ENCODE measurements at regions not wholly inside any gene's neighbourhood (a gene's known extent, or its start where the extent isn't known, plus 50 kb on each side); places are given as distances from the start of the nearest gene placed in this dataset.

DNA sequence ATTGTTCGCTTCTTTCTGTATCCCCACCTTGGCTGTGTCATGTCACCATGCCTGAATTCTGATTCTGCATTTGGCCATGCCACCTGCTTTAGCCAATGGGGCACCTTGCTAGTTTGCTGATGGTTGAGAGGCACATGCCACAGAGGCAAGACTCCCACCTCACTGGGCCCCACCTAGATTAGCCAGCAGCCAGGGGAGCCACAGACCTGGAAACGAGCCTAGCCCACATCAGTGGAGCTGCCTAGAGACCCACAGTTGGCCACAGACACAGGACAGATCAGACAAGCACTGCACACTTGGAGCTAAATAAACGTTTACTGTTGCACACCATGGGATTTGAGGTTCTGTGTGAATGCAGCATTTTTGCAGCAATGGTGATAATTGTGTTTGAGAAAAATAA is 252.1 kb downstream of the LURAP1L start:
- Histone ChIP-seq H3K27ac (ENCODE audit: low read length in 2 of 2) (no peak overlapping the region), H3K4me2 (replicated peaks; ENCODE audit: low read depth, low read length, poor library complexity, severe bottlenecking) (no peak overlapping the region), H3K9me3 (ENCODE audit: control extremely low read depth in 1 of 3, control insufficient read depth in 2 of 3, insufficient read depth in 1 of 3, low read length in 2 of 3) (peaks cover 0 to 3% (median 0%) of the 10 kb centered on the region in 3 donors), H3K36me3 (replicated peaks in 1 of 2; ENCODE audit: control extremely low read depth in 1 of 2, control insufficient read depth in 1 of 2, extremely low read depth in 1 of 2, insufficient read depth in 2 of 2, low read length in 1 of 2) (no peaks in the 10 kb centered on the region), H3K79me2 (ENCODE audit: control insufficient read depth, insufficient read depth, low read length) (no peaks in the 10 kb centered on the region), H3K9ac (ENCODE audit: low read length) (no peak overlapping the region), H2AFZ (ENCODE audit: insufficient read depth, low read depth, low read length, poor library complexity, severe bottlenecking) (no peak overlapping the region), H3K27me3 (replicated peaks in 1 of 4; ENCODE audit: control extremely low read depth in 1 of 4, control insufficient read depth in 3 of 4, insufficient read depth in 4 of 4, low read length in 3 of 4) (no peaks in the 10 kb centered on the region), H3K4me3 (ENCODE audit: control extremely low read depth in 1 of 5, extremely low read depth in 1 of 5, insufficient read depth in 1 of 5, low read depth in 2 of 5, low read length in 4 of 5) (no peak overlapping the region), H4K20me1 (ENCODE audit: control insufficient read depth, insufficient read depth, low read length, poor library complexity, severe bottlenecking) (no peaks in the 10 kb centered on the region), H3K4me1 (ENCODE audit: control insufficient read depth in 2 of 2, insufficient read depth in 2 of 2, low read length in 2 of 2) (no peaks in the 10 kb centered on the region)
- intact Hi-C loops (cut with micrococcal nuclease) = no loop called here
- Mint-ChIP-seq H3K27me3 (no peaks in the 10 kb centered on the region), H3K27ac (no peak overlapping the region), H3K4me3 (no peak overlapping the region), H3K4me1 (no peaks in the 10 kb centered on the region), H3K9me3 (ENCODE audit: insufficient read depth) (peaks cover 4% of the 10 kb centered on the region)
- ChIA-PET CTCF (no interaction called here), POLR2A (no interaction called here)
- 72% methylated on average over 3 of the region's 3 CpGs for WGBS (ENCODE audit: insufficient coverage)
- TF ChIP-seq, protein P1, sequence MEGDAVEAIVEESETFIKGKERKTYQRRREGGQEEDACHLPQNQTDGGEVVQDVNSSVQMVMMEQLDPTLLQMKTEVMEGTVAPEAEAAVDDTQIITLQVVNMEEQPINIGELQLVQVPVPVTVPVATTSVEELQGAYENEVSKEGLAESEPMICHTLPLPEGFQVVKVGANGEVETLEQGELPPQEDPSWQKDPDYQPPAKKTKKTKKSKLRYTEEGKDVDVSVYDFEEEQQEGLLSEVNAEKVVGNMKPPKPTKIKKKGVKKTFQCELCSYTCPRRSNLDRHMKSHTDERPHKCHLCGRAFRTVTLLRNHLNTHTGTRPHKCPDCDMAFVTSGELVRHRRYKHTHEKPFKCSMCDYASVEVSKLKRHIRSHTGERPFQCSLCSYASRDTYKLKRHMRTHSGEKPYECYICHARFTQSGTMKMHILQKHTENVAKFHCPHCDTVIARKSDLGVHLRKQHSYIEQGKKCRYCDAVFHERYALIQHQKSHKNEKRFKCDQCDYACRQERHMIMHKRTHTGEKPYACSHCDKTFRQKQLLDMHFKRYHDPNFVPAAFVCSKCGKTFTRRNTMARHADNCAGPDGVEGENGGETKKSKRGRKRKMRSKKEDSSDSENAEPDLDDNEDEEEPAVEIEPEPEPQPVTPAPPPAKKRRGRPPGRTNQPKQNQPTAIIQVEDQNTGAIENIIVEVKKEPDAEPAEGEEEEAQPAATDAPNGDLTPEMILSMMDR (IDR thresholded peaks at IDR 0.05) = no peak
- TF ChIP-seq EZH2 (IDR thresholded peaks at IDR 0.05; ENCODE audit: borderline replicate concordance, insufficient read depth, low read depth, low read length, poor library complexity, severe bottlenecking) = no peak
- ATAC-seq (ENCODE audit: low read depth) (no peak), DNase-seq (no peak)

DNA sequence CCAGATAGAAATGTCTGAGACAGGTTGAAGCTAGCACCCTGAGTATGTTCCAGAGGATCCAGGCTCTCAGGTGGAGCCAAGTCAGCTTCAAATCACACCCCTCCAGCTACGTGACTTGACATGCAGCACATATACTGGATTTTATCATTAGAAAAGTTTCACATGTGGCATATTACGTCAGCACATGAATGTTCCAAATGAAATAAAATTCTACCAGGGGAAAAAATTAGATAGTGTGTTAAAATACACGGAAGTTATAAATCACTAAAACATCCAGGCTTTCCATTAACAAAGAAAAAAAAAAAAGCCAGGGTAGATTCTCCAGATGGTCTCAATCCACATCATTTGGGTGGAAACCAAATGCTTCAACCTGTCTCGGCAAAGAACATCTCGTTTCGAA is 251.6 kb downstream of the MPDZ start:
- Histone ChIP-seq H3K27ac (ENCODE audit: low read length in 2 of 2) (no peak overlapping the region), H3K36me3 (replicated peaks in 1 of 2; ENCODE audit: control extremely low read depth in 1 of 2, control insufficient read depth in 1 of 2, extremely low read depth in 1 of 2, insufficient read depth in 2 of 2, low read length in 1 of 2) (no peaks in the 10 kb centered on the region), H3K4me2 (replicated peaks; ENCODE audit: low read depth, low read length, poor library complexity, severe bottlenecking) (no peak overlapping the region), H3K79me2 (ENCODE audit: control insufficient read depth, insufficient read depth, low read length) (no peaks in the 10 kb centered on the region), H3K27me3 (replicated peaks in 1 of 4; ENCODE audit: control extremely low read depth in 1 of 4, control insufficient read depth in 3 of 4, insufficient read depth in 4 of 4, low read length in 3 of 4) (no peaks in the 10 kb centered on the region), H3K9ac (ENCODE audit: low read length) (no peak overlapping the region), H2AFZ (ENCODE audit: insufficient read depth, low read depth, low read length, poor library complexity, severe bottlenecking) (no peak overlapping the region), H4K20me1 (ENCODE audit: control insufficient read depth, insufficient read depth, low read length, poor library complexity, severe bottlenecking) (no peaks in the 10 kb centered on the region), H3K4me3 (ENCODE audit: control extremely low read depth in 1 of 5, extremely low read depth in 1 of 5, insufficient read depth in 1 of 5, low read depth in 2 of 5, low read length in 4 of 5) (no peak overlapping the region), H3K9me3 (ENCODE audit: control extremely low read depth in 1 of 3, control insufficient read depth in 2 of 3, insufficient read depth in 1 of 3, low read length in 2 of 3) (peaks cover 0 to 3% (median 0%) of the 10 kb centered on the region in 3 donors), H3K4me1 (ENCODE audit: control insufficient read depth in 2 of 2, insufficient read depth in 2 of 2, low read length in 2 of 2) (no peaks in the 10 kb centered on the region)
- H3K27me3 Mint-ChIP-seq = no peaks in the 10 kb centered on the region
- H3K27ac Mint-ChIP-seq = no peak overlapping the region
- no peaks in the 10 kb centered on the region for H3K4me1 Mint-ChIP-seq
- ATAC-seq (ENCODE audit: low read depth) (no peak), DNase-seq (no peak)
- intact Hi-C loops (cut with micrococcal nuclease) = no loop called here
- WGBS (ENCODE audit: insufficient coverage) = no CpG with 5 or more reads among the region's 6 CpGs
- H3K9me3 Mint-ChIP-seq (ENCODE audit: insufficient read depth) = peaks cover 4% of the 10 kb centered on the region
- H3K4me3 Mint-ChIP-seq = no peak overlapping the region
- ChIA-PET CTCF (no interaction called here), POLR2A (no interaction called here)
- TF ChIP-seq, protein P1 (IDR thresholded peaks at IDR 0.05) = no peak
- no peak for TF ChIP-seq EZH2 (IDR thresholded peaks at IDR 0.05; ENCODE audit: borderline replicate concordance, insufficient read depth, low read depth, low read length, poor library complexity, severe bottlenecking)

Data from B cell (primary cell).